Neural progenitor cell (in vitro differentiated cells): ENCODE measurements at regions not wholly inside any gene's neighbourhood (a gene's known extent, or its start where the extent isn't known, plus 50 kb on each side); places are given as distances from the start of the nearest gene placed in this dataset.
A peak's percentile ranks its signal among the peaks of the same experiment; 100 is the strongest.

Experiments
- DNase-seq: peaks from one replicate; pipeline ENCODE4 v3.0.0-alpha.2; 2016; ENCODE audit warnings: low spot score
- H2AFZ ChIP-seq: fragments of 200-600 bp; sonication (generic); replicated peaks from 2 replicates; pipeline ENCODE4 v1.6.1; 2016; ENCODE audit warnings: antibody characterized with exemption
- H3F3A ChIP-seq: fragments of 200-600 bp; sonication (generic); 2 replicates; pipeline ENCODE4 v1.6.1; 2016; ENCODE audit warnings: antibody characterized with exemption, low read depth
- H3K27ac ChIP-seq: fragments of 200-600 bp; sonication (generic); 2 replicates; pipeline ENCODE4 v1.5.1; 2016; ENCODE audit warnings: mild to moderate bottlenecking
- H3K27me3 ChIP-seq: fragments of 200-600 bp; sonication (generic); 2 replicates; pipeline ENCODE4 v1.6.1; 2016; ENCODE audit warnings: mild to moderate bottlenecking, moderate library complexity
- H3K36me3 ChIP-seq: fragments of 200-600 bp; sonication (generic); 2 replicates; pipeline ENCODE4 v1.5.1; 2016
- H3K4me1 ChIP-seq: fragments of 200-600 bp; sonication (generic); 2 replicates; pipeline ENCODE4 v1.6.1; 2016; ENCODE audit warnings: mixed run types
- H3K4me2 ChIP-seq: fragments of 200-600 bp; sonication (generic); 2 replicates; pipeline ENCODE4 v1.6.1; 2016
- H3K4me3 ChIP-seq: fragments of 200-600 bp; sonication (generic); 2 replicates; pipeline ENCODE4 v1.5.1; 2016
- H3K79me2 ChIP-seq: fragments of 200-600 bp; sonication (generic); 2 replicates; pipeline ENCODE4 v1.6.1; 2016; ENCODE audit warnings: low read depth
- H3K9ac ChIP-seq: fragments of 200-600 bp; sonication (generic); 2 replicates; pipeline ENCODE4 v1.6.1; 2016
- H3K9me3 ChIP-seq: fragments of 200-600 bp; sonication (generic); 2 replicates; pipeline ENCODE4 v1.5.1; 2016; ENCODE audit warnings: low read depth
- H4K20me1 ChIP-seq: fragments of 200-600 bp; sonication (generic); 2 replicates; pipeline ENCODE4 v1.6.1; 2016; ENCODE audit warnings: low read depth
- H3K27ac Mint-ChIP-seq: 3 replicates; pipeline ENCODE4 v1.8.0; 2021; ENCODE audit warnings: mixed read lengths
- H3K27me3 Mint-ChIP-seq: 2 replicates; pipeline ENCODE4 v1.8.0; 2022; ENCODE audit warnings: low read depth, mild to moderate bottlenecking, inconsistent platforms, moderate library complexity, mixed read lengths; ENCODE audit not compliant: insufficient read depth
- H3K36me3 Mint-ChIP-seq: 3 replicates; pipeline ENCODE4 v1.8.0; 2021; ENCODE audit warnings: mixed read lengths
- H3K4me1 Mint-ChIP-seq: 3 replicates; pipeline ENCODE4 v1.8.0; 2021; ENCODE audit warnings: mixed read lengths
- H3K4me3 Mint-ChIP-seq: 3 replicates; pipeline ENCODE4 v1.8.0; 2021; ENCODE audit warnings: mild to moderate bottlenecking, moderate library complexity, mixed read lengths
- H3K9me3 Mint-ChIP-seq: 3 replicates; pipeline ENCODE4 v1.8.0; 2020; ENCODE audit warnings: mixed read lengths
- EZH2 ChIP-seq: fragments of 200-600 bp; sonication (generic); IDR thresholded peaks from 2 replicates; pipeline ENCODE4 v1.6.1; 2017; ENCODE audit warnings: antibody characterized with exemption, mild to moderate bottlenecking, moderate library complexity
- EZH2phosphoT487 ChIP-seq: fragments of 200-600 bp; sonication (generic); IDR thresholded peaks from 2 replicates; pipeline ENCODE4 v1.6.1; 2017; ENCODE audit warnings: antibody characterized with exemption
- TF ChIP-seq, protein P1 (sequence below): fragments of 200-600 bp; sonication (generic); IDR thresholded peaks from 2 replicates; pipeline ENCODE4 v1.5.1; 2017; ENCODE audit warnings: antibody characterized with exemption, mild to moderate bottlenecking

- no peak overlapping the region for H3K27ac ChIP-seq
- Mint-ChIP-seq H3K36me3 (no peaks in the 10 kb centered on the region), H3K27me3 (no peaks in the 10 kb centered on the region), H3K4me1 (no peaks in the 10 kb centered on the region), H3K27ac (no peak overlapping the region), H3K9me3 (no peaks in the 10 kb centered on the region), H3K4me3 (no peak overlapping the region)
- peak; percentile 76 for DNase-seq
- H3K27me3 ChIP-seq, result peaks cover 32% of the 10 kb centered on the region
- H3K4me3 ChIP-seq, result no peak overlapping the region
- no peak overlapping the region for H2AFZ ChIP-seq
- no peaks in the 10 kb centered on the region for H4K20me1 ChIP-seq
- H3F3A ChIP-seq, result no peaks in the 10 kb centered on the region
- H3K79me2 ChIP-seq, result no peaks in the 10 kb centered on the region
- H3K9me3 ChIP-seq, result no peaks in the 10 kb centered on the region
- H3K36me3 ChIP-seq, result no peaks in the 10 kb centered on the region
- no peak overlapping the region for H3K9ac ChIP-seq
- TF ChIP-seq EZH2, result no peak
- TF ChIP-seq, protein P1, sequence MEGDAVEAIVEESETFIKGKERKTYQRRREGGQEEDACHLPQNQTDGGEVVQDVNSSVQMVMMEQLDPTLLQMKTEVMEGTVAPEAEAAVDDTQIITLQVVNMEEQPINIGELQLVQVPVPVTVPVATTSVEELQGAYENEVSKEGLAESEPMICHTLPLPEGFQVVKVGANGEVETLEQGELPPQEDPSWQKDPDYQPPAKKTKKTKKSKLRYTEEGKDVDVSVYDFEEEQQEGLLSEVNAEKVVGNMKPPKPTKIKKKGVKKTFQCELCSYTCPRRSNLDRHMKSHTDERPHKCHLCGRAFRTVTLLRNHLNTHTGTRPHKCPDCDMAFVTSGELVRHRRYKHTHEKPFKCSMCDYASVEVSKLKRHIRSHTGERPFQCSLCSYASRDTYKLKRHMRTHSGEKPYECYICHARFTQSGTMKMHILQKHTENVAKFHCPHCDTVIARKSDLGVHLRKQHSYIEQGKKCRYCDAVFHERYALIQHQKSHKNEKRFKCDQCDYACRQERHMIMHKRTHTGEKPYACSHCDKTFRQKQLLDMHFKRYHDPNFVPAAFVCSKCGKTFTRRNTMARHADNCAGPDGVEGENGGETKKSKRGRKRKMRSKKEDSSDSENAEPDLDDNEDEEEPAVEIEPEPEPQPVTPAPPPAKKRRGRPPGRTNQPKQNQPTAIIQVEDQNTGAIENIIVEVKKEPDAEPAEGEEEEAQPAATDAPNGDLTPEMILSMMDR, result peak; percentile 93
- no peak overlapping the region for H3K4me2 ChIP-seq
- no peaks in the 10 kb centered on the region for H3K4me1 ChIP-seq
Observed at GRCh38 chr14:21868442-21869046, 194.9 kb upstream of the OR4E1 start.

DNA sequence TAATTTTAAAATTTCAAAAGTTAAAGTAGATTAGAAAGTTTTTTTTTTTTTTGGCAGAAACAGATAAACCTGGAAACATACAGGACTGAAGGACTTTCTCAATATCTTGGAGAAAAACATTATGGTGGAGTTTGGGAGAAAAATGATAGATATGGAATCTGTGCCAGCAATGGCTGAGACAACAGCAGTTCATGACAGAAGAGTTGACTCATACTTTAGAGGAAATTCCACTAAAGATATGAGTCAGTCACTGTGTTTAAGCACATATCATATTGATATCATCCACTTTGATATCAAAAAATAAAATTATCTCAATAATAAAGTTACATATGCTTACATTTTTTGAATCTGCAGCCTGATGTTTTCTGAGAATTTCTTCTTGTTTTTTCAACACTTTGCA lies 193.9 kb upstream of the OR4E1 start:
- DNase-seq, result no peak
- H3K4me3 Mint-ChIP-seq, result no peak overlapping the region
- TF ChIP-seq, protein P1, result no peak
- TF ChIP-seq EZH2 (no peak), EZH2phosphoT487 (no peak)
- H3K9me3 Mint-ChIP-seq, result no peaks in the 10 kb centered on the region
- no peak overlapping the region for H3K9ac ChIP-seq
- H3K4me2 ChIP-seq, result no peak overlapping the region
- H3K4me1 ChIP-seq, result no peaks in the 10 kb centered on the region
- H4K20me1 ChIP-seq, result no peaks in the 10 kb centered on the region
- no peak overlapping the region for H3K27ac Mint-ChIP-seq
- no peaks in the 10 kb centered on the region for H3K36me3 Mint-ChIP-seq
- no peak overlapping the region for H3K4me3 ChIP-seq
- no peaks in the 10 kb centered on the region for H3K36me3 ChIP-seq
- H3K4me1 Mint-ChIP-seq, result no peaks in the 10 kb centered on the region
- peaks cover 24% of the 10 kb centered on the region for H3K27me3 ChIP-seq
- no peaks in the 10 kb centered on the region for H3K79me2 ChIP-seq
- no peaks in the 10 kb centered on the region for H3K27me3 Mint-ChIP-seq
- no peak overlapping the region for H3K27ac ChIP-seq
- H3F3A ChIP-seq, result no peaks in the 10 kb centered on the region
- no peaks in the 10 kb centered on the region for H3K9me3 ChIP-seq
- no peak overlapping the region for H2AFZ ChIP-seq

DNA sequence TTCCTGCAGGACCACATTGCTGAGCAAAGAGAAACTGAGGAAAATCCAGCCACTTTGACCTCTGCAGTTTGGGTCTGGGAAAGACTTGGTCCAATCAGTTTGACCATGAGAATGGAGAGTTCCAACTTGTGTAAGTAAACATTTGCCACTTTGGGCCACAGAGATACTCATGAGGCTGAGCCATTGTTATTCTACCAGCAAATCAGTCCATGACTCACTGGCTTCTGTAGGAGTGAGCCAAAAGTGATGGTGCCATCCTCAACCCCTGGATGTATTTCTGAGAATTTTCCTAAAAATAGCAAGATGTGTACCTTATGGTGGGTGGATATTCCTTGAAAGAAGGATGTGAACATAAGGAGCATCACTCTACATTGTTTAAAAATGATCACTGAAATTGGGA lies 192.9 kb upstream of the OR4E1 start:
- Mint-ChIP-seq H3K27me3 (no peaks in the 10 kb centered on the region), H3K9me3 (no peaks in the 10 kb centered on the region), H3K27ac (no peak overlapping the region), H3K4me1 (no peaks in the 10 kb centered on the region), H3K4me3 (no peak overlapping the region), H3K36me3 (no peaks in the 10 kb centered on the region)
- Histone ChIP-seq H3F3A (no peaks in the 10 kb centered on the region), H3K9ac (no peak overlapping the region), H3K27ac (no peak overlapping the region), H3K79me2 (no peaks in the 10 kb centered on the region), H3K4me2 (no peak overlapping the region), H3K4me3 (no peak overlapping the region), H4K20me1 (no peaks in the 10 kb centered on the region), H3K9me3 (no peaks in the 10 kb centered on the region), H3K27me3 (peaks cover 18% of the 10 kb centered on the region), H3K4me1 (no peaks in the 10 kb centered on the region), H3K36me3 (no peaks in the 10 kb centered on the region), H2AFZ (no peak overlapping the region)
- TF ChIP-seq EZH2phosphoT487 (no peak), EZH2 (no peak)
- TF ChIP-seq, protein P1, result no peak
- no peak for DNase-seq
